NCI-H510A (cell line): ENCODE measurements at regions not wholly inside any gene's neighbourhood (a gene's known extent, or its start where the extent isn't known, plus 50 kb on each side); places are given as distances from the start of the nearest gene placed in this dataset.

Experiments used
- DNase-seq: peaks from one replicate; lab custom pipeline; 2025; lab: John Stamatoyannopoulos, UW

- DNase-seq = no peak
Measured at GRCh38 chr11:19472679-19473078, 231.9 kb upstream of the E2F8 start.

- DNase-seq = no peak
Measured at GRCh38 chr11:19467904-19468303, 227.2 kb upstream of the E2F8 start.

- no peak for DNase-seq
Measured at GRCh38 chr11:19466314-19466713, 225.6 kb upstream of the E2F8 start.

- DNase-seq = no peak
Measured at GRCh38 chr11:19463976-19464375, 223.2 kb upstream of the E2F8 start.

- DNase-seq = no peak
Measured at GRCh38 chr11:19460718-19461405, 220.1 kb upstream of the E2F8 start.

- no peak for DNase-seq
Measured at GRCh38 chr11:19459240-19459639, 218.5 kb upstream of the E2F8 start.

GRCh38 chr11:19458721-19459120 lies 218.0 kb upstream of the E2F8 start:
- DNase-seq = no peak

- DNase-seq = no peak
Measured at GRCh38 chr11:19458231-19458630, 217.5 kb upstream of the E2F8 start.

- no peak for DNase-seq
Measured at GRCh38 chr11:19455731-19456130, 215.0 kb upstream of the E2F8 start.

- DNase-seq = no peak
Measured at GRCh38 chr11:19453651-19454257, 213.0 kb upstream of the E2F8 start.

- no peak for DNase-seq
Measured at GRCh38 chr11:19451609-19452008, 210.9 kb upstream of the E2F8 start.

GRCh38 chr11:19450282-19450681 lies 209.5 kb upstream of the E2F8 start:
- no peak for DNase-seq

GRCh38 chr11:19448651-19449050 lies 207.9 kb upstream of the E2F8 start:
- no peak for DNase-seq

- DNase-seq = no peak
Measured at GRCh38 chr11:19447150-19447566, 206.4 kb upstream of the E2F8 start.

GRCh38 chr11:19445771-19446170 lies 205.0 kb upstream of the E2F8 start:
- DNase-seq = no peak

- DNase-seq = no peak
Measured at GRCh38 chr11:19444231-19444630, 203.5 kb upstream of the E2F8 start.

- DNase-seq = no peak
Measured at GRCh38 chr11:19442554-19442910, 201.8 kb upstream of the E2F8 start.

GRCh38 chr11:19441752-19442553 lies 201.2 kb upstream of the E2F8 start:
- DNase-seq = no peak

GRCh38 chr11:19441288-19441687 lies 200.5 kb upstream of the E2F8 start:
- no peak for DNase-seq

GRCh38 chr11:19437760-19438159 lies 197.0 kb upstream of the E2F8 start:
- DNase-seq = no peak

- DNase-seq = no peak
Measured at GRCh38 chr11:19436932-19437331, 196.2 kb upstream of the E2F8 start.

GRCh38 chr11:19435306-19435989 lies 194.7 kb upstream of the E2F8 start:
- no peak for DNase-seq

- no peak for DNase-seq
Measured at GRCh38 chr11:19433791-19434190, 193.0 kb upstream of the E2F8 start.
